H9 (cell line): ENCODE measurements at regions not wholly inside any gene's neighbourhood (a gene's known extent, or its start where the extent isn't known, plus 50 kb on each side); places are given as distances from the start of the nearest gene placed in this dataset.

Source experiments
- DNase-seq: peaks from one replicate; pipeline ENCODE4 v3.0.0-alpha.2; 2017
- H2AFZ ChIP-seq: one replicate; pipeline ENCODE4 v1.6.1; 2013; ENCODE audit warnings: mild to moderate bottlenecking, low read length, control low read depth, moderate library complexity
- H2AK5ac ChIP-seq: 2 replicates; pipeline ENCODE4 v1.6.1; 2013; ENCODE audit warnings: low read length, control low read depth, mixed read lengths; ENCODE audit not compliant: insufficient read length
- H2BK120ac ChIP-seq: one replicate; pipeline ENCODE4 v1.6.1; 2013; ENCODE audit warnings: low read depth, mild to moderate bottlenecking, low read length, control low read depth, inconsistent platforms; ENCODE audit not compliant: poor library complexity, severe bottlenecking
- H2BK12ac ChIP-seq: 2 replicates; pipeline ENCODE4 v1.6.1; 2013; ENCODE audit warnings: low read length, control low read depth, mixed read lengths, low read depth; ENCODE audit not compliant: insufficient read length
- H2BK15ac ChIP-seq: 2 replicates; pipeline ENCODE4 v1.6.1; 2013; ENCODE audit warnings: low read depth, low read length, control low read depth
- H2BK20ac ChIP-seq: one replicate; pipeline ENCODE4 v1.6.1; 2013; ENCODE audit warnings: low read depth, mild to moderate bottlenecking, low read length, control low read depth, inconsistent platforms; ENCODE audit not compliant: poor library complexity, severe bottlenecking
- H2BK5ac ChIP-seq: 2 replicates; pipeline ENCODE4 v1.6.1; 2013; ENCODE audit warnings: low read length, control low read depth, mixed read lengths; ENCODE audit not compliant: insufficient read length
- H3K14ac ChIP-seq: 2 replicates; pipeline ENCODE4 v1.6.1; 2013; ENCODE audit warnings: low read length, control low read depth; ENCODE audit not compliant: insufficient read depth
- H3K18ac ChIP-seq: 2 replicates; pipeline ENCODE4 v1.6.1; 2013; ENCODE audit warnings: low read depth, mild to moderate bottlenecking, mixed read lengths, low read length, control low read depth; ENCODE audit not compliant: insufficient read length
- H3K23ac ChIP-seq: 2 replicates; pipeline ENCODE4 v1.6.1; 2013; ENCODE audit warnings: low read length, control low read depth, mixed read lengths, low read depth; ENCODE audit not compliant: insufficient read length
- H3K23me2 ChIP-seq: 2 replicates; pipeline ENCODE4 v1.6.1; 2013; ENCODE audit warnings: low read depth, mild to moderate bottlenecking, mixed read lengths, low read length, control low read depth; ENCODE audit not compliant: insufficient read length, poor library complexity, severe bottlenecking
- H3K27ac ChIP-seq: 2 replicates; pipeline ENCODE4 v1.5.1; 2013; ENCODE audit warnings: low read length, control low read depth, mixed read lengths, low read depth; ENCODE audit not compliant: insufficient read length
- H3K27me3 ChIP-seq: 2 replicates; pipeline ENCODE4 v1.6.1; 2013; ENCODE audit warnings: low read length, control low read depth, inconsistent platforms; ENCODE audit not compliant: insufficient read depth
- H3K4ac ChIP-seq: 2 replicates; pipeline ENCODE4 v1.6.1; 2013; ENCODE audit warnings: low read depth, mild to moderate bottlenecking, control low read depth, inconsistent platforms, low read length, moderate library complexity
- H3K4me1 ChIP-seq: 2 replicates; pipeline ENCODE4 v1.6.1; 2013; ENCODE audit warnings: low read length, control low read depth, inconsistent platforms; ENCODE audit not compliant: insufficient read depth
- H3K4me2 ChIP-seq: 2 replicates; pipeline ENCODE4 v1.6.1; 2013; ENCODE audit warnings: low read length, control low read depth, mixed read lengths; ENCODE audit not compliant: insufficient read length, insufficient read depth
- H3K56ac ChIP-seq: 2 replicates; pipeline ENCODE4 v1.6.1; 2013; ENCODE audit warnings: low read depth, mild to moderate bottlenecking, mixed read lengths, low read length, control low read depth; ENCODE audit not compliant: insufficient read length
- H3K79me1 ChIP-seq: 2 replicates; pipeline ENCODE4 v1.6.1; 2013; ENCODE audit warnings: low read depth, mild to moderate bottlenecking, moderate library complexity, low read length, control low read depth, inconsistent platforms; ENCODE audit not compliant: insufficient read depth, poor library complexity, severe bottlenecking
- H3K79me2 ChIP-seq: 2 replicates; pipeline ENCODE4 v1.6.1; 2013; ENCODE audit warnings: low read length, control low read depth, inconsistent platforms; ENCODE audit not compliant: insufficient read depth
- H3K9ac ChIP-seq: 2 replicates; pipeline ENCODE4 v1.6.1; 2013; ENCODE audit warnings: low read length, control low read depth, mixed read lengths; ENCODE audit not compliant: insufficient read length; ENCODE audit errors: extremely low read depth
- H3K9me3 ChIP-seq: one replicate; pipeline ENCODE4 v1.6.1; 2013; ENCODE audit warnings: low read depth, low read length, inconsistent platforms; ENCODE audit not compliant: control insufficient read depth
- H3T11ph ChIP-seq: one replicate; pipeline ENCODE4 v1.6.1; 2013; ENCODE audit warnings: mild to moderate bottlenecking, low read length, control low read depth, inconsistent platforms
- H4K20me1 ChIP-seq: one replicate; pipeline ENCODE4 v1.6.1; 2013; ENCODE audit not compliant: control insufficient read depth, insufficient read length, insufficient read depth
- H4K5ac ChIP-seq: 2 replicates; pipeline ENCODE4 v1.6.1; 2013; ENCODE audit warnings: low read depth, mild to moderate bottlenecking, mixed read lengths, low read length, control low read depth; ENCODE audit not compliant: insufficient read length
- H4K8ac ChIP-seq: replicated peaks from 2 replicates; pipeline ENCODE4 v1.6.1; 2013; ENCODE audit warnings: low read length, control low read depth, mixed read lengths, low read depth; ENCODE audit not compliant: insufficient read length
- H4K91ac ChIP-seq: 2 replicates; pipeline ENCODE4 v1.6.1; 2013; ENCODE audit warnings: low read depth, mild to moderate bottlenecking, moderate library complexity, mixed read lengths, low read length, control low read depth; ENCODE audit not compliant: insufficient read length
- H3K27ac Mint-ChIP-seq, 3 experiments: 2 replicates in 2 of 3; 3 replicates in 1 of 3; pipeline ENCODE4 v1.8.0; 2020 to 2021; ENCODE audit warnings: mixed read lengths in 3 of 3, mild to moderate bottlenecking in 1 of 3, moderate library complexity in 1 of 3
- H3K27me3 Mint-ChIP-seq: 2 replicates; pipeline ENCODE4 v1.8.0; 2021; ENCODE audit warnings: low read depth, mild to moderate bottlenecking, moderate library complexity, mixed read lengths
- H3K36me3 Mint-ChIP-seq, 3 experiments: 2 replicates in 2 of 3; 3 replicates in 1 of 3; pipeline ENCODE4 v1.8.0; 2020 to 2021; ENCODE audit warnings: low read depth in 3 of 3, mixed read lengths in 3 of 3; ENCODE audit not compliant: insufficient read depth in 1 of 3
- H3K4me1 Mint-ChIP-seq, 2 experiments: 2 replicates each; pipeline ENCODE4 v1.8.0; 2020; ENCODE audit warnings: mixed read lengths in 2 of 2
- H3K4me3 Mint-ChIP-seq, 2 experiments: 2 replicates in 1 of 2; 3 replicates in 1 of 2; pipeline ENCODE4 v1.8.0; 2020 to 2021; ENCODE audit warnings: mild to moderate bottlenecking in 2 of 2, mixed read lengths in 2 of 2, moderate library complexity in 1 of 2
- H3K9me3 Mint-ChIP-seq, 2 experiments: 2 replicates in 1 of 2; 3 replicates in 1 of 2; pipeline ENCODE4 v1.8.0; 2020; ENCODE audit warnings: mild to moderate bottlenecking in 2 of 2, mixed read lengths in 2 of 2, moderate library complexity in 1 of 2
- CTCF ChIP-seq: fragments of 200-600 bp; sonication (generic); conservative IDR thresholded peaks from 3 replicates; pipeline ENCODE4 v1.8.0; 2021; ENCODE audit warnings: antibody characterized with exemption, mild to moderate bottlenecking
- WGBS: extraction: QIAGEN DNeasy Blood & Tissue Kit; methylation state at CpG from one replicate; pipeline ENCODE4 v1.1.7; 2013; ENCODE audit warnings: missing lambda C conversion rate, low lambda C conversion rate, mixed read lengths; ENCODE audit not compliant: insufficient read length; ENCODE audit errors: extremely low coverage; 5-methylcytosine and 5-hydroxymethylcytosine counted together

DNA sequence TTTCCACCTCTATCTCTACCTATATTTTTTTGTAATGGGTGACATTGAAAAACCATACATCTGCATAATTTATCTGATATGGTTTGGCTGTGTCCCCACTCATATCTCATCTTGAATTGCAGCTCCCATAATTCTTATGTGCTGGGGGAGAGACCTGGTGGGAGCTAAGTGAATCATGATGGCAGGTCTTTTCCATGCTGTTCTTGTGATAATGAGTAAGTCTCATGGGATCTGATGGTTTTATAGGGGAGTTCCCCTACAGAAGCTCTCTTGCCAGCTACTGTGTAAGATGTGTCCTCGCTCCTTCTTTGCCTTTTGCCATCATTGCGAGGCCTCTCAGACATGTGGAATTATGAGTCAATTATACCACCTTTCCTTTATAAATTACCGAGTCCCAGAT, 551.0 kb upstream of the ANO5 start:
- no peaks in the 10 kb centered on the region for H3K27me3 Mint-ChIP-seq
- no peaks in the 10 kb centered on the region for H3K9me3 Mint-ChIP-seq
- H3K27me3 ChIP-seq, result no peaks in the 10 kb centered on the region
- TF ChIP-seq CTCF, result no peak
- no peak overlapping the region for H2BK20ac ChIP-seq
- H2BK5ac ChIP-seq, result no peak overlapping the region
- no peaks in the 10 kb centered on the region for H3K9me3 ChIP-seq
- H3K56ac ChIP-seq, result no peak overlapping the region
- no peak overlapping the region for H3T11ph ChIP-seq
- no peak overlapping the region for H3K9ac ChIP-seq
- H4K8ac ChIP-seq, result no peak overlapping the region
- no peak overlapping the region for H4K5ac ChIP-seq
- no peaks in the 10 kb centered on the region; a peak in 1 of 4 replicates for H3K4me1 Mint-ChIP-seq
- H3K4me3 Mint-ChIP-seq, result no peak overlapping the region
- H2AFZ ChIP-seq, result no peak overlapping the region
- H3K79me1 ChIP-seq, result no peaks in the 10 kb centered on the region
- H3K27ac Mint-ChIP-seq, result no peak overlapping the region
- H3K14ac ChIP-seq, result no peak overlapping the region
- no peak overlapping the region for H2AK5ac ChIP-seq
- no peak overlapping the region for H3K18ac ChIP-seq
- H3K4me2 ChIP-seq, result no peak overlapping the region
- H3K4ac ChIP-seq, result no peak overlapping the region
- H3K4me1 ChIP-seq, result no peaks in the 10 kb centered on the region; the same call in 1 of the 2 replicates
- H3K79me2 ChIP-seq, result no peaks in the 10 kb centered on the region
- 0 out of 7 replicates have a peak, but pooled peaks cover 0 to 5% (median 0%) of the 10 kb centered on the region in 3 experiments for H3K36me3 Mint-ChIP-seq
- H2BK12ac ChIP-seq, result no peak overlapping the region
- H3K23ac ChIP-seq, result no peak overlapping the region
- H4K91ac ChIP-seq, result no peak overlapping the region
- H4K20me1 ChIP-seq, result no peaks in the 10 kb centered on the region
- no peak overlapping the region for H2BK15ac ChIP-seq
- no CpG with 5 or more reads among the region's 3 CpGs for WGBS
- no peak overlapping the region for H3K27ac ChIP-seq
- H3K23me2 ChIP-seq, result no peaks in the 10 kb centered on the region
- H2BK120ac ChIP-seq, result no peak overlapping the region
- no peak for DNase-seq
